ENCODE measurements at regions not wholly inside any gene's neighbourhood (a gene's known extent, or its start where the extent isn't known, plus 50 kb on each side); places are given as distances from the start of the nearest gene placed in this dataset.

DNA sequence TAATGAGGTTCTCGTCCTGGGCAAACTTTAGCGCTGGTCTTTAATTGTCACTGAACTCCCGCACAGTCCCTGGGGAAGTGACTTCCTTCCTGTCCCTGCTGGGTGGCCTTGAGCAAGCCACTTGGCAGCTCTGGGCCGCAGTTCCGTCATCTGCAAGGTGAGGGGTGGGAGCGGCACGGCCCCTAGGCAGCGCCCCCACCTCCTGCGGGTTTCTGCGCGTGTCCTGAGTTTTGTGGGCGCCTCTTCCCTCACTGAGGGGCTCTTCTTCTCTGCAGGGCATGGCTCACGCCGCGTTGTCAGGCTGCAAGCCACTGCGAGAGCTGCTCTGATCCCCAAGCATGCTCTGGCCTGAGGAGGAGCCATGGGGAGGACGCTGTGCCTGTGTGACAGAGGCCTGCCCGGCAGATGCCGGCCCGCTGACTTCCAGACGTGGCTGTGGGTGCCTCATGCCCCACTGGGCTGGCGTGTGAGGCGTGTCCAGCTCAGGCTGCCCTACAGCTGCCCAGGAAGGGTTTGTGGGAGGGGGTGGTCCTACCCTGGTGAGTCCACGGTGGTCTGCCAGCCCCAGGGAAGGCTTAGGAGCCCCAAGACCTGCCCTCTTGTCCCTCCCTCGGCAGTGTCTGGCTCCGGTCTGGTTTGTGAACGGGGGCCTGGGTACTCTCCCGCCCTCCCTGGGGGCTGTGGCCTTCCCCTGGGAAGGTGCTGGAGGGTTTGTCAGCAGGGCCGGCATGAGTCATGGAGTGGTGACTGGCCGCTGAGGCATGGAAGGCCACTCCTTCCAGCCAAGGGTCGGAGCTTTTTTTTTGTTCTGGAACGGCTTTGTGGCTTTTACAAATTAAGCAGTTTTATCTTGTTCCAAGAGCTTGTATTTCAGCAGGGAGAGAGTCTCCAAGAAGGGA lies 182.0 kb downstream of the SEC14L1 start (continued):
- no peak for TF ChIP-seq KDM4B (CRISPR knock-in tag; IDR thresholded peaks at IDR 0.05)
- TF ChIP-seq, protein P1, sequence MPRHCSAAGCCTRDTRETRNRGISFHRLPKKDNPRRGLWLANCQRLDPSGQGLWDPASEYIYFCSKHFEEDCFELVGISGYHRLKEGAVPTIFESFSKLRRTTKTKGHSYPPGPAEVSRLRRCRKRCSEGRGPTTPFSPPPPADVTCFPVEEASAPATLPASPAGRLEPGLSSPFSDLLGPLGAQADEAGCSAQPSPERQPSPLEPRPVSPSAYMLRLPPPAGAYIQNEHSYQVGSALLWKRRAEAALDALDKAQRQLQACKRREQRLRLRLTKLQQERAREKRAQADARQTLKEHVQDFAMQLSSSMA (CRISPR knock-in tag; IDR thresholded peaks at IDR 0.05): no peak
- TF ChIP-seq, protein P2, sequence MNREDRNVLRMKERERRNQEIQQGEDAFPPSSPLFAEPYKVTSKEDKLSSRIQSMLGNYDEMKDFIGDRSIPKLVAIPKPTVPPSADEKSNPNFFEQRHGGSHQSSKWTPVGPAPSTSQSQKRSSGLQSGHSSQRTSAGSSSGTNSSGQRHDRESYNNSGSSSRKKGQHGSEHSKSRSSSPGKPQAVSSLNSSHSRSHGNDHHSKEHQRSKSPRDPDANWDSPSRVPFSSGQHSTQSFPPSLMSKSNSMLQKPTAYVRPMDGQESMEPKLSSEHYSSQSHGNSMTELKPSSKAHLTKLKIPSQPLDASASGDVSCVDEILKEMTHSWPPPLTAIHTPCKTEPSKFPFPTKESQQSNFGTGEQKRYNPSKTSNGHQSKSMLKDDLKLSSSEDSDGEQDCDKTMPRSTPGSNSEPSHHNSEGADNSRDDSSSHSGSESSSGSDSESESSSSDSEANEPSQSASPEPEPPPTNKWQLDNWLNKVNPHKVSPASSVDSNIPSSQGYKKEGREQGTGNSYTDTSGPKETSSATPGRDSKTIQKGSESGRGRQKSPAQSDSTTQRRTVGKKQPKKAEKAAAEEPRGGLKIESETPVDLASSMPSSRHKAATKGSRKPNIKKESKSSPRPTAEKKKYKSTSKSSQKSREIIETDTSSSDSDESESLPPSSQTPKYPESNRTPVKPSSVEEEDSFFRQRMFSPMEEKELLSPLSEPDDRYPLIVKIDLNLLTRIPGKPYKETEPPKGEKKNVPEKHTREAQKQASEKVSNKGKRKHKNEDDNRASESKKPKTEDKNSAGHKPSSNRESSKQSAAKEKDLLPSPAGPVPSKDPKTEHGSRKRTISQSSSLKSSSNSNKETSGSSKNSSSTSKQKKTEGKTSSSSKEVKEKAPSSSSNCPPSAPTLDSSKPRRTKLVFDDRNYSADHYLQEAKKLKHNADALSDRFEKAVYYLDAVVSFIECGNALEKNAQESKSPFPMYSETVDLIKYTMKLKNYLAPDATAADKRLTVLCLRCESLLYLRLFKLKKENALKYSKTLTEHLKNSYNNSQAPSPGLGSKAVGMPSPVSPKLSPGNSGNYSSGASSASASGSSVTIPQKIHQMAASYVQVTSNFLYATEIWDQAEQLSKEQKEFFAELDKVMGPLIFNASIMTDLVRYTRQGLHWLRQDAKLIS (CRISPR knock-in tag; IDR thresholded peaks at IDR 0.05): no peak
- TF ChIP-seq ZFY (CRISPR knock-in tag; IDR thresholded peaks at IDR 0.05): 0 out of 2 replicates have a peak, but pooled peaks have one; percentile 35
- TF ChIP-seq IKZF1 (IDR thresholded peaks at IDR 0.05): no peak
- TF ChIP-seq SIN3A (IDR thresholded peaks at IDR 0.05; ENCODE audit: borderline replicate concordance, low read depth, low read length): no peak
- TF ChIP-seq ZNF232 (CRISPR knock-in tag; IDR thresholded peaks at IDR 0.05; ENCODE audit: borderline replicate concordance): 0 out of 2 replicates have a peak, but pooled peaks have one; percentile 22
- TF ChIP-seq NFE2L1 (CRISPR knock-in tag; IDR thresholded peaks at IDR 0.05; ENCODE audit: borderline replicate concordance): no peak
- no peak for TF ChIP-seq SRF (IDR thresholded peaks at IDR 0.05; ENCODE audit: low read depth, low read length)
- no peak for TF ChIP-seq MED13 (CRISPR knock-in tag; IDR thresholded peaks at IDR 0.05)
- TF ChIP-seq ARID2 (CRISPR knock-in tag; IDR thresholded peaks at IDR 0.05; ENCODE audit: borderline replicate concordance): no peak
- 0 out of 2 replicates have a peak, but pooled peaks have one; percentile 49 for TF ChIP-seq DPF2 (CRISPR knock-in tag; IDR thresholded peaks at IDR 0.05; ENCODE audit: borderline replicate concordance, low read depth)
- no peak; the same call in 1 of the 2 replicates for TF ChIP-seq ZSCAN21 (CRISPR knock-in tag; IDR thresholded peaks at IDR 0.05; ENCODE audit: borderline replicate concordance)
- TF ChIP-seq MXI1 (IDR thresholded peaks at IDR 0.05; ENCODE audit: borderline replicate concordance, low read depth, low read length): peak; percentile 54; the same call in 1 of the 3 replicates
- TF ChIP-seq POLR2G (IDR thresholded peaks at IDR 0.05; ENCODE audit: low read depth, low read length): peak; percentile 52; the same call in 1 of the 2 replicates
- no peak for TF ChIP-seq ZNF652 (CRISPR knock-in tag; IDR thresholded peaks at IDR 0.05; ENCODE audit: borderline replicate concordance, low read depth)
- no peak for TF ChIP-seq ZEB1 (IDR thresholded peaks at IDR 0.05; ENCODE audit: insufficient replicate concordance, low read depth)
- TF ChIP-seq NFE2 (CRISPR knock-in tag; IDR thresholded peaks at IDR 0.05): no peak
- TF ChIP-seq, protein P3, sequence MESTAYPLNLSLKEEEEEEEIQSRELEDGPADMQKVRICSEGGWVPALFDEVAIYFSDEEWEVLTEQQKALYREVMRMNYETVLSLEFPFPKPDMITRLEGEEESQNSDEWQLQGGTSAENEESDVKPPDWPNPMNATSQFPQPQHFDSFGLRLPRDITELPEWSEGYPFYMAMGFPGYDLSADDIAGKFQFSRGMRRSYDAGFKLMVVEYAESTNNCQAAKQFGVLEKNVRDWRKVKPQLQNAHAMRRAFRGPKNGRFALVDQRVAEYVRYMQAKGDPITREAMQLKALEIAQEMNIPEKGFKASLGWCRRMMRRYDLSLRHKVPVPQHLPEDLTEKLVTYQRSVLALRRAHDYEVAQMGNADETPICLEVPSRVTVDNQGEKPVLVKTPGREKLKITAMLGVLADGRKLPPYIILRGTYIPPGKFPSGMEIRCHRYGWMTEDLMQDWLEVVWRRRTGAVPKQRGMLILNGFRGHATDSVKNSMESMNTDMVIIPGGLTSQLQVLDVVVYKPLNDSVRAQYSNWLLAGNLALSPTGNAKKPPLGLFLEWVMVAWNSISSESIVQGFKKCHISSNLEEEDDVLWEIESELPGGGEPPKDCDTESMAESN (CRISPR knock-in tag; conservative IDR thresholded peaks at IDR 0.05): no peak
- no peak for TF ChIP-seq ZSCAN31 (CRISPR knock-in tag; IDR thresholded peaks at IDR 0.05; ENCODE audit: low read depth)
- TF ChIP-seq ZNF713 (CRISPR knock-in tag; IDR thresholded peaks at IDR 0.05): no peak
- no peak; the same call in 1 of the 2 replicates for TF ChIP-seq ZNF747 (CRISPR knock-in tag; IDR thresholded peaks at IDR 0.05; ENCODE audit: borderline replicate concordance)
- TF ChIP-seq, protein P4, sequence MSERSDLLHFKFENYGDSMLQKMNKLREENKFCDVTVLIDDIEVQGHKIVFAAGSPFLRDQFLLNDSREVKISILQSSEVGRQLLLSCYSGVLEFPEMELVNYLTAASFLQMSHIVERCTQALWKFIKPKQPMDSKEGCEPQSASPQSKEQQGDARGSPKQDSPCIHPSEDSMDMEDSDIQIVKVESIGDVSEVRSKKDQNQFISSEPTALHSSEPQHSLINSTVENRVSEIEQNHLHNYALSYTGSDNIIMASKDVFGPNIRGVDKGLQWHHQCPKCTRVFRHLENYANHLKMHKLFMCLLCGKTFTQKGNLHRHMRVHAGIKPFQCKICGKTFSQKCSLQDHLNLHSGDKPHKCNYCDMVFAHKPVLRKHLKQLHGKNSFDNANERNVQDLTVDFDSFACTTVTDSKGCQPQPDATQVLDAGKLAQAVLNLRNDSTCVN (CRISPR knock-in tag; IDR thresholded peaks at IDR 0.05; ENCODE audit: borderline replicate concordance): no peak

Data from HepG2 (cell line).